ES-I3 (cell line): ENCODE measurements at regions not wholly inside any gene's neighbourhood (a gene's known extent, or its start where the extent isn't known, plus 50 kb on each side); places are given as distances from the start of the nearest gene placed in this dataset.

ENCODE experiments used
- H3K36me3 ChIP-seq: 2 replicates; pipeline ENCODE4 v1.6.1; 2013; ENCODE audit warnings: mild to moderate bottlenecking, low read length, control low read depth, moderate library complexity; ENCODE audit not compliant: insufficient read depth
- H3K4me1 ChIP-seq: 2 replicates; pipeline ENCODE4 v1.6.1; 2013; ENCODE audit warnings: mild to moderate bottlenecking, control low read depth, low read length; ENCODE audit not compliant: insufficient read depth
- H3K9ac ChIP-seq: 2 replicates; pipeline ENCODE4 v1.6.1; 2013; ENCODE audit warnings: low read depth, mild to moderate bottlenecking, low read length, moderate library complexity
- H3K9me3 ChIP-seq: 2 replicates; pipeline ENCODE4 v1.6.1; 2013; ENCODE audit warnings: mild to moderate bottlenecking, low read length, moderate library complexity; ENCODE audit not compliant: control insufficient read depth, insufficient read depth

GRCh38 chr17:27244011-27244410, 49.9 kb upstream of the WSB1 start:
- no peak overlapping the region for H3K9ac ChIP-seq
- H3K4me1 ChIP-seq, result peaks cover 16% of the 10 kb centered on the region

More at GRCh38 chr17:27244011-27244410, 49.9 kb upstream of the WSB1 start:
- Histone ChIP-seq H3K9me3 (no peaks in the 10 kb centered on the region), H3K36me3 (no peaks in the 10 kb centered on the region; the same call in 1 of the 2 replicates)
